CD4-positive, alpha-beta T cell treated with Interleukin-6 for 4 hours (primary cell): ENCODE measurements at regions not wholly inside any gene's neighbourhood (a gene's known extent, or its start where the extent isn't known, plus 50 kb on each side); places are given as distances from the start of the nearest gene placed in this dataset.

ENCODE experiments used
- DNase-seq: peaks from one replicate; pipeline ENCODE4 v3.0.0-alpha.2; 2020; ENCODE audit warnings: mixed read lengths

DNA sequence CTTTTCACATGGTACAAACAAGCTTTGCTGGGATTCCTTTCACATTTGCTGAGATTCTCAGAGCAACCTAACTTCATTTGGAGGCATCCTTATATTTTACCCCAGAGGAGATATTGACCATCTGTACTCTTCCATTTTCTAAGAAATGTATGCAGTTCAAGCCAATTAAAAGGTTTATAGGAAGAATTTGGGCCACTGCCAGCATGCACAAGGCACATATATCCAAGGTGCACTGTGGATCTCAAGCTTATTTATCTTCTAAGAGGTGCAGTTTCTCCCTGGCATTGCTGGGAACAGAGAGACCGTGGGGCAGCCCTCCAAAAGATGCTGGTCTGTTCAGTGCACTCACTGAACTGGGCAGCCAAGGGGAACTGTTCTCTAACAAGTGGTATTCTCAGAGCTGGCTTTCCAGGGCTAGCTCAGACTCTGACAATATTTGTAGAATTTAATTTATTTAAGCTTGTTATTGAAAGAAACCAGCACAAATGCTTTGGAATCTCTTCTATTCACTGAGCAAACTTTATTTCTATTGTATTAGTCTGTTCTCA is 213.3 kb downstream of the TENT4A start:
- DNase-seq, result no peak

GRCh38 chr5:6936031-6936430 is 222.8 kb downstream of the TENT4A start:
- DNase-seq, result no peak

- DNase-seq, result no peak
Measured at GRCh38 chr5:6937677-6938076, 224.4 kb downstream of the TENT4A start.

DNA sequence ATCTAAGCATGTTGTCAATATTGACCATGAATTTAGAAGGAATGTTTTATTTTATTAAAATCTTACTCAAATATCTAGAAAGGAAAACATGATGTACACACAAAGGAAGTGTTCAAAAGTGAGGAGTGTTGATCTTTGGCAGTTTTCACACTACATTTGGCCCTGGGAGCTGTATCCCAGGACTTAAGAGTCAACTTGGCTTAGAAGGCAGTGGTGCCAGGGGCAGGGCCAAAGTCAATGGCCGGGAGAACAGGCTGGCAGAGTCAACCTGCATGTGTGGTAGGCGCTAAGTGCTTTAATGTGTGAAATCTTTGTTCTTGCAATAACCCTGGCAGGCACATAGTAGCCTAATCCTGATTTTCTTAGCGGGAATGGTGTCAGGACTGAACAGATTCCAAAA is 228.4 kb downstream of the TENT4A start:
- no peak for DNase-seq

DNA sequence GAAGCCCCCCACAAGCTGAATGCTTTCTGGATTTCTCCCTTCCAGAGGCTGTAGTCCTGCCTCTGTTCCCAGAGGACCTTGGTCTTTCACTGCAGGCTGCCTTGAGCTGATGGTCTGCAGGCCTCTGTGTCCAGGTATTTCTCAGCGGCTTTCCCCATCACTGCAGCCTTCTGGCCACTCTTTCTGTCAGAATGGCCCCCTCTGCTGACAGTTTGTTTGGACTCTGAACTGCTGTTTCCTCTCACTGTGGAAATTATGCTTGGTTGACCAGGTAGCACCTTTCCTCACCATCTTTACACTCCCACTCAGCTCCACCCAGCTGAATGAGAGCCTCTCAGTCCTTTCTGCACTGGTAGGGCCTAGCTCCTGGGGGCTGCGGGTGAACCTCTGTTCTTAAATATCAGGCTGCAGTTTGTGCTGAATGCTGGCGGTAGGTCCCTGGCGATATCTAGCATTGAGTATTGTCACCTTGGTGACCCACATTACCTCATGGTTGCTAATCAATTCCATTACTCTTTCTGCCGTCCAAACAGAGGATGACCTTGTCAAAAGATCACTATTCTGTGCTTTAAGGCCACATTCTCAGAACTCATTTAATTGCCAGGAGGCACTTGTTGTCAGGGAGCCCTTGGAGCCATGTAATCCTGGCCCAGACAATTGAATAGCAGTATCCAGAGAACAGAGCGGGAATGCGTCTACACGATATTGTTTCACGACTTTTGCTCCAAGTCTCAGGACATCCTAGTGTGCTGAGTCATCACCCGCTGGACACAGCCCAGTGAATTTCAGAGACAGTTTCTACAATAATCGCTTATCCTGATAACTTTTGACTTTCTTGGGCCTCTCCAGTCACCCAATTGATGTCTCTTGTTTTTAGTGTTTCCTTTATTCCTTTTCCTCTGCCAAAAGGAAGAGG is 230.2 kb downstream of the TENT4A start:
- DNase-seq, result no peak

GRCh38 chr5:6948562-6948961 is 235.3 kb downstream of the TENT4A start:
- no peak for DNase-seq

GRCh38 chr5:6949230-6949629 is 236.0 kb downstream of the TENT4A start:
- no peak for DNase-seq

- DNase-seq, result no peak
Measured at GRCh38 chr5:6950250-6950649, 237.0 kb downstream of the TENT4A start.

- no peak for DNase-seq
Measured at GRCh38 chr5:6950860-6951259, 237.6 kb downstream of the TENT4A start.

- DNase-seq, result no peak
Measured at GRCh38 chr5:6961123-6961522, 247.9 kb downstream of the TENT4A start.

DNA sequence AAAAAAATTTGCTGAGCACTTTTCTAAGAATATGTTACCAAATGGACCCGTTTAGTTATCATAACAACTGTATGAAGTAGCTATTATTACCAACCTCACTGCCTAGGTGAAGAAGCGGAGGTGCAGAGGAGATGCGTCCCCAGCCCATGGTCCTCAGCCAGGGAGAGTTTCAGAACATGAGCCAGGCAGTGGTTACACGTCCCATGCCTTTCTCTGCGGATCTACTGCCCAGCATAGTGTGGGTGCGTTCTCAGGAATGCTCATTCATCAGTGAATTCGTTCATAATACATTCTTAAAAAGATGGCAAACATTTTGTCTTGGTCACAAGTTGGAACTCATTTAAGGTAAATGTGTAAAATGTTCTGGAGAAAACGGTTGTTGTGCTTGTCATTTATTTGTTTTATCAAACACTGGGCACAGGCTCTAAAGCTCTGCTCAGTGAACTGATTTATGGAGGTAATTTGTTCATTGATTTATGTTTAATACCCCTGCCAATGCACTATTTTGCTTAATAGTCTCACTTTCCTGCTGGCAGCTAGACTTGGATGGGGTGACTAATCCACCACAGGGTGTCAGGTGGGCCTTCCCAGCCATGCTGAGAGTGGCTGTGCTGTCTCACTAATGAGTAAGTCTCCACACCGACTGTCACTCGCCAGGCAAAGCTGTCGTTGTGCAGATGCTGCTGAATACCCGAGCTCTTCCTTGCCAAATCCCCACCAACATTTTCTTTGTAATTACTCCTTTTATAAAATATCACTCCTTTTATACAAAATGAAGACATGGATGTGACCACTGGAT is 248.8 kb downstream of the TENT4A start:
- DNase-seq, result no peak

DNA sequence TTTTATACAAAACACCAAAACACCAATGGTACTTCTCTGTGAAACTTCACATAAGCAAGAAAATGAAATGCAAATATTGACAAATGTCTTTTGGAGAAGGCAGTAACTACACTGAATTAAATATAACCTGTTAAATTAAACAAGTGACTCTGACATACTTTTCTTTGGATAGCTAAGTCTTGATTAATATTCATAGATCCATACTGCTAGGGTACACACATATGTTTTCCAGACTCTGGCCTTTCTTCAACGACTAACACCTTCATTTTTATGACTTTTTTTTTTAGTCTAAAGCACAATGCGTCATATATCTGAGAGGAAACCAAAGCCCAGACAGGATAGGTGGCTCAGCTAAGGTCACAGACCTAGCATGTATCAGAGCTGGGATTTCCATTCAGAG is 263.7 kb downstream of the TENT4A start:
- no peak for DNase-seq

- no peak for DNase-seq
Measured at GRCh38 chr5:6979061-6979460, 265.8 kb downstream of the TENT4A start.

- DNase-seq, result no peak
Measured at GRCh38 chr5:6989230-6989629, 276.0 kb downstream of the TENT4A start.

- no peak for DNase-seq
Measured at GRCh38 chr5:6994097-6994496, 280.9 kb downstream of the TENT4A start.

GRCh38 chr5:6995115-6995514 is 281.9 kb downstream of the TENT4A start:
- no peak for DNase-seq

GRCh38 chr5:7000310-7000709 is 287.1 kb downstream of the TENT4A start:
- DNase-seq, result no peak

DNA sequence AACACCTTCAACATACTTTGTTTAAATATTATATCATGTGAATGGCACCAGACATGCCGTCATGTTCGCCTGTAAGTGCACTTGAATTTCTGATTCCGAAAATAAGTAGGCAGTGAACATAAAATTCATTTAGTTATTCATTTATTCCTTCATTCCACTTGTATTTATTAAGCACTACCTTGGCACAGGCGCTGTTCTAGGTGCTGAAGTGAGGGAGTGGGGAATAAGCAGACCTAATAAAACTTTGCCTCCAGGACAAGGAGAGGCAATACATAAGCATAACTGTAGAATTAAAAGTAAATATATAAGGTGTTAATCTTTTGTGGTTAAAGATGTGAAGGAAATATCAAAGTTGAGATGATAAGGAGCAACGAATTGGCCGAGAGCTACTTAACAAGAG is 297.4 kb downstream of the TENT4A start:
- DNase-seq, result no peak

GRCh38 chr5:7012057-7012456 is 298.8 kb downstream of the TENT4A start:
- no peak for DNase-seq

- no peak for DNase-seq
Measured at GRCh38 chr5:7014611-7015010, 301.4 kb downstream of the TENT4A start.

DNA sequence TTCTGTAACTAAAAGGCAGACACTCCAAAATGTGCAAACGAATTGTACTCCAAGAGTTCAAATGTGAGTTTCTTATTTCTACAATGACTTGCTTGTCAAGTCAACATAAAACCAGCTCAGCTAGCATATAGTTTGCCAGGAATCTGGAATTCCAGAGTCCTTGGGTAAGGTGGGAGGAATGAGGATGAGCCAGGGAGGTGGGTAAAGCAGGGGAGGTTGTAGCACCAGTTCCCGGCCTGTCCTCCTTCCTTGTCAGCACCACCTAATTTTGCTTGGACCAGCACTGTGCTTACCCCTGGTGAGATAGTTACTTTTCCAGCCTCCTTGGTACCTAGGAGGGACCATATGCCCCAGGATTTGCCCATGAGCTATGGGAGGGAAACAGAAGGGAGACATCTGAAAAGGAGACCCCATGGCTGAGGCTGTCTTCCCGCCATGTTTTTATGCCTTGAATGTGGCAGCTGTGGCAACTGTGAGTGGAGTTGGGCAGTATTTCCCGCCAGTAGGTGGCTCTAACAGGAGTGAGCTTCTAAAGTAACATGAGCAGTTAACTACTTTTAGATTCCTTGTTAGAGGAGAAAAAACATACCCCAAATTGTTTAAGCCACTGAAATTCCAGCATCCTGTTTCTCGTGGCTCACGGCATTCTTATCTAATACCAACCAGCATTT is 302.5 kb downstream of the TENT4A start:
- DNase-seq, result no peak

- DNase-seq, result no peak
Measured at GRCh38 chr5:7016999-7017747, 303.9 kb downstream of the TENT4A start.
